DND-41 (cell line): ENCODE measurements at regions not wholly inside any gene's neighbourhood (a gene's known extent, or its start where the extent isn't known, plus 50 kb on each side); places are given as distances from the start of the nearest gene placed in this dataset.

Source experiments
- CTCF ChIP-seq: IDR thresholded peaks from 2 replicates; pipeline ENCODE4 v1.5.1; 2012; ENCODE audit warnings: borderline replicate concordance, low read length, moderate library complexity, mild to moderate bottlenecking; ENCODE audit not compliant: poor library complexity, severe bottlenecking; ENCODE audit errors: extremely low read depth
- EZH2 ChIP-seq: IDR thresholded peaks from 3 replicates; pipeline ENCODE4 v1.6.1; 2012; ENCODE audit warnings: borderline replicate concordance, low read depth, mild to moderate bottlenecking, moderate library complexity, low read length, inconsistent platforms; ENCODE audit not compliant: severe bottlenecking

DNA sequence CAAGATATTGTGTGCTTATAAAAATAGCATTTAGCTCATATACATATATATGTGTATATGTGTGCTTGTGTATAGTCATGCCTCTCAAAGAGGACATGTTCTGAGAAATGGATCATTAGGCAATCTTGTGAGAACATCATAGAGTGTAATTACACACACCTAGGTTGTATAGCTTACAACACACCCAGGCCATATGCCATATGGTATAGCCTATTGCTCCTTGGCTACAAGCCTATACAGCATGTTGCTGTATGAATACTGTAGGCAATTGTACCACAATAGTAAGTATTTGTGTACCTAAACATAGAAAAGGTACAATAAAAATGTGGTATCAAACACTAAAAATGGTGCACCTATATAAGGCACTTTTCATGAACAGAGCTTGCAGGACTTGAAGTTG, 1510.5 kb upstream of the LRRTM3 start:
- TF ChIP-seq CTCF (no peak), EZH2 (no peak)
